ENCODE measurements at regions not wholly inside any gene's neighbourhood (a gene's known extent, or its start where the extent isn't known, plus 50 kb on each side); places are given as distances from the start of the nearest gene placed in this dataset.
A peak's percentile ranks its signal among the peaks of the same experiment; 100 is the strongest.
"Not testable (repeated sequence)": the region's sequence is repeated elsewhere in the genome, so short reads cannot be mapped to it uniquely, and the experiment has no call there.

DNA sequence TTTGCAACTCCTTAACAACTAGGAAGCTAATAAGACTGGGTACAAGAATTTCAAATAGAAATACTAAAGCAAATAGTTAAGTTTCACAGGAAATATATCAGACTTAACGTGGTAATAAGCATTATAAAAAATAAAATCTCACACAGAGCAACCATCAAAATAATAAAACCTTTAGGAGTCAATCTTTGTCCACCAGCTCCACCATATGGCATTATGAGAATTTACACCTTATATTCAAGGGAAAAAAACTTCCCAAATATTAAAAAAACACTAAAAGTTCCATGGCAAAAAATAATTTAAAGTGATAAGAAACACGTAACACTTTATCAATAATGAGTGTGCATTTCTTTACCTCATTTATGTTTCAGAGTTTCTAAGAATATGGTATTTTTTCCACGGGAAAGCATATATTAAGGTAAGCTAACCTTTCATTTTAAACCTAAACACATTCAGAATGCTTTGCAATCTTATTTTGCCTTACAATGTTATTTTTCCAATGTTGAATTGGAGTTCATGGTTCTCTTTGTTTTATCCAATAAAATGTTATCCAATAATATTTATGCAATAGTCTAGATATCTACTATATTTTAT lies 423.2 kb upstream of the SGCG start:
- peak; percentile 42 for DNase-seq (ENCODE audit: low spot score)

DNA sequence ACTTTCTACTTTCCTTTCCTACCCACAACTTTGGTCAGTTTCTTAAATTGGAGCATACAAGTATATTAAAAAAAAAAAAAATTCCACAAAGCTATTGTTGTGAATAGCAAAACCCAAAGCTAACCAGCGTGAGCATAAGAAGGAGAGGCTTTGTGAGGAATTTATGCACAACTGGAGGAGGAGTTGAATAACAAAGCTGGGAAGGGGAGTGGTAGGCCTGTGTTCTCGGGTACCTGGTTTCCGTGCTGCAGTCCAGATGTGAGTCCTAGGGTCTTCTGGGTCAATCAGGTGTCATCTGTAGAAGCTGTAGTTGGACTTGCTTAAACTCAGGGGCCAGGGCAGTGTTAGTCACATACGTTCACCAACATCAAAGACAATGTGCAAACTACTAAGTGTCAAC lies 422.5 kb upstream of the SGCG start:
- DNase-seq (ENCODE audit: low spot score): no peak

DNA sequence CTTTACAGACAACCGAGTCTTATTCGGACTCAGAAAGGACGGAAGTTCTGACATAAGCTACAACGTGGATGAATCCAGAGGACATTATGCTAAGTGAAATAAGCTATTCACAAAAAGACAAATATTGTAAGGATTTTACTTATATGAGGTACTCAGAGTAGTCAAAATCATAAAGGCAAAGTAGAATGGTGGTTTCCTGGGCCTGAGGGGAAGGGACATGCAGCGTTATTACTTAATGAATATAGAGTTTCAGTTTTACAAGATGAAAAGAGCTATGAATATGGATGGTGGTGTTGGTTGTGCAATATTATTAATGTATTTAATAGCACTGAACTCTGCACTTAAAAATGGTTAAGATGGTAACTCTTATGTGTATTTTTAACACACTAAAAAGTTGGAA lies 419.1 kb upstream of the SGCG start:
- DNase-seq (ENCODE audit: low spot score): no peak

DNA sequence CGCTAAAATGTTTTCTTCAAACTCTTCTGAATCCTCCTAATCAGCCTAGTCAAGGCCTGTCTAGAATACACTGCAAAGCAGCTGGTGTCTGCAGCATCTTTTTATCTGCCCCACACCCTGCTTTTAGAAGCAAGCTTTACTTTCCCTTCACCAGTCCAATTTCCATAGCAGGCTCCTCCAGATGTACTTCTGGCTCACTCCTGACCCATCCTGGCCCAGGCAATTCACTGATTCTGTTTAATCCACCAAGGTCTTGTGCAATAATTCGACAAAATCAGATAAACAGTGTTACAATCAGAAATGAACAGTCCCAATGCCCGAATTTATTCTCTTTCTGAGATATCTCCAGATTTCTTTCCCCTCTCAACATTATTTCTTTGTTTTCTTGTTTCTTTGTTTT lies 415.2 kb upstream of the SGCG start:
- no peak for DNase-seq (ENCODE audit: low spot score)

DNA sequence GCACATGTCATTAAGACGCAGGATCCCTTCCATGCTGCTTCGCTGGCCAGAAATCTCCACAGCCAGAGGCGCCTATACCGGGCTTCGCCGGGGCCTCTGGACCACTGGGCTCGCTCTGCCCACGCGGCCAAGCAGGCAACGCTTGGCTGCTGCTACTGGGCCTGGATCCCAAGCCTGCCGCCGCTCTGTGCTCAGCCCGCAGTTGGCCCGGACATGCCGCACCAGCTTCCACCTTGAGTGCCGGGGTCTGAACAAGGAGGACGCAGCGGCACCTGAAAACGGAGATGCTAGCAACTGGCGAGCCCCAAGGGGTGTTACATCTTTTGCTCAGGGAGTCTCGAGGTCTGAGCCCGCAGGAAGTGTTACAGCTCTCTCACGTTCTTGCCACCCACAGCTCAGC lies 409.9 kb upstream of the SGCG start:
- DNase-seq (ENCODE audit: low spot score): no peak

DNA sequence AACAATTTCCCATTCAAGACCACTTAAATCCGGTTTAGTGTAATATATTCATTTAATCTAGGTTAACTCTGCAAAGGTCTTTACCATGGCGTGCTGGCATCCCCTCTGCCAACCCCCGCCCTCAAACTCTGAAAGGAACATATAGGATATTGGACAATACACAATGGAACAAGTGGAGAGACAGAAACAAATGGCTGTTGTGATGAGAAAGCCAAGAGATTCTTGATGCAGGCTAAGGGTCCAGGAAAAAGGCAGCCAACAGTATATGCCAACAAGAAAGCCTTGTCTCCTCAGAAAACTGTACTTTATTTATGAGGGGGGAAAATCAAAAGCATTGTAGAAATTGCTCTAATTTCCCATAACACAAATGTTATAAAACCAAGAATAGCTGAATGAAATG lies 407.3 kb upstream of the SGCG start:
- no peak for DNase-seq (ENCODE audit: low spot score)

DNA sequence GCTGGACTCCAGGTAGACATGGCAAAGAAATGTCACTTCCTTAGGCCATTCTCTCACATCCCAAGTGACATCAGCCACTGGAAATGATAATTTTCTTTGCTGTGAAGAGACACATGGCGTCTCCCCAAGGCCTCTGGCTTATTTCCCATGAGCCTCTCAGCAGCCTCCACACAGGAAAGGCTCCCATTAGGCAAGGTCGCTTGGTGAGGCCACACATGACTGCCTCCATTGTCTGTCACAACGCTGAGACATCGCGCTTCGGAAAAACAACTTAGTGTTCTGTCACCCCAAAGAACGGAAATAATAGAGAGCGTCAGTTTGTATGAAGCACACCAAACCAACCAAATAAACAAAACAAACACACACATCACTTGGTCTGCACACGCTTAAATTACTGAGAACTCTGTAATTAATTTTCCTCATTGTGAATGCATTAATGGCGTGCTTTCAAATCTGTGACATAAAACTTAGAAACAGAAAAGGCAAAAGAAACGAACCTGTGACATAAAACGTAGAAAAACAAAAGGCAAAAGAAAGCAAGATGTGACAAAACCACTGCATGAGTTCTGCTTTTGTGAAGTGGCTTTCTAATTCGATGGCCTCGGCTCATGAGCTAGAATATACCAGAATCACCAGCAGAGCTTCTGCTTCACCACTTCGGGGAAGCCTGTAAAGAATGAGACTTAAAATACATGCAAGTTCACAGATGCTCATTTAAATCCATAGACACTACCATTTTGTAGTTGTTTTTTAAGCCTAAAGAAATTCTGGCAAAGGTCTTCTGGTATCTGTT lies 404.2 kb upstream of the SGCG start:
- DNase-seq (ENCODE audit: low spot score): no peak

DNA sequence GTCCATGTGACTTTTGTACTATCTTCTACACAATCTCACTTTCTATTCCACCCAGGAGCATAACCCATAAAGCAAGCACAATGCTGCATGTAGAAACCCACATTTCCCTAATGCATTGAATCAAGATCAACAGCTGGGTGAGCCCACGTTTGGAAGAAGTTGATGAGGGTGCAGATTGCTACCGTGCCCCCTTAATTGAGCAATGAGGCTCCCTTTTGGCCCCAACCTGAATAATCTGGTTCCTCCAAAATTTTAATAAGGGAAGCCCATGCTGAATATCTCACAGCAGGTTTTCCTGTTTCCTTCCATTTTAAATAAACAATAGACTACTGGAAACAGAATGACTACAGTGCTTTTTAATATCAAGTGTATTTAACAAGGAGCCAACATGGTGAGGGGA lies 403.6 kb upstream of the SGCG start:
- no peak for DNase-seq (ENCODE audit: low spot score)

DNA sequence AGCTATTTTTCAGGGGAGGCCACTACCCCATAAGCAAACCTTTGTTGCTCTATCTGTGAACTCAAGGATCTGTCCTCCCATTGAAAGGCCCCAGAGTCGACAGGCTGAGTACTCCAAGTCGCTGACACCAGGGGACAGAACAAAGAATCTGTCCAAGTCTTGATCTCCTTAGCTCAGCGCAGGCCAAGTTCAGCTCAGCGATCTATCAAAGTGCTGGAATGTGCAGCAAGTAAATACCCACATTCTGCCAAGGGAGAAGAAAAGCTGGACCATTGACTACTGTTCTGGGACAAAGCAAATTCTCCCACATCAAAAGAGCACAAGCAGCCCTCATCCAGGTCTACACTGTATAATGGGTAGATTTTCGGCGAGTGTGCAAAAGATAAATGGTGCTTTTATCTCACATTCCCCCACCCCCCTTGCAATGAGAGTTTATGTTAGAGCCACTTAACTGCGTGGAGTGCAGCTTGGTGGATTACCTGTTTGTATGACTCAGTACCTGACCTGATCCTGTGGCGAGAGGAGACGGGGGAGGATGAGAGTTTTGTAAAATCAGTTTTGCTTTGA lies 391.7 kb upstream of the SGCG start:
- no peak for DNase-seq (ENCODE audit: low spot score)

DNA sequence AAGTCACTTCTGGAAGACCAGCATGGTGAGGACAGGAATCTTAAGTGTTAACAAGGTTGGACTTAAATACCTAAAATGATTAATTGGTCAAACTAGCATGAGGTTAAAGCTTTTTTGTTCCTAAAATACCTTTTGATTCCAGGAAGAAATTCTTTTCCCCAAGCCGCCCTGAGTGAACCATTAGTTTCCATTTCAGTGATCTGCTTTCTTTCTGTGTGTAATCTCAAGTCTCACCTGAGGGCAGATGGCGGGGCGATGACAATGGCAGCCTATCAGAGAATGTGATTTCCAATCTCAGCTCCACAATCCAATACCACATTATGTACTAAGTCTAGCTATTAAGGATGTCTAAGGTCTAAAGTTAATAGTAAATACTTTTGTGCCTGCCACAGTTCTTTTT lies 390.9 kb upstream of the SGCG start:
- no peak for DNase-seq (ENCODE audit: low spot score)

DNA sequence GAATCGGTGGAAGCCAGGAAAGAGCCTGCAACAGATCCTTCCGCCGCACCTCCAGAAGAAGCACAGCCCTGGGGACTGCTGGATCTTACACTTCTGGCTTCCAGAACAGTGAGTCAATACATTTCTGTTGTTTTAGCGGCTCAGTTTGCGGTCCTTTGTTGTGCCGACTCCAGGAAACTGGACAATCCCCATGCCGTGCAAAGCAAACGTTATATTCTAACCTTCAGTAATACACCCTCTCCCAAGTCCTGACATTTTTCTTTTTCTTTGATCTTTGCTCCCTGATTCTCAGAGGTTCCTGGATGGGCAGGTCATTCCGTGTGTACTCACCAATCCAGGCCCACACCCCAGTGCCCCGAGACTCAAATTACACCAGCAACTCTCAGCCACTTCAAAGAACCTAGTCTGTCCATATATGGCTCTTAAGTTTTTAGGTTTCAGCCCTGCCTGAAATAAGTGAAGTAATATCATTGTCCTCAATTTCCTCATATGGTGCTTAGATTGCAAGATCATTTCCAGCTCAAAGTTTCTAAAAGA lies 387.1 kb upstream of the SGCG start:
- no peak for DNase-seq (ENCODE audit: low spot score)

DNA sequence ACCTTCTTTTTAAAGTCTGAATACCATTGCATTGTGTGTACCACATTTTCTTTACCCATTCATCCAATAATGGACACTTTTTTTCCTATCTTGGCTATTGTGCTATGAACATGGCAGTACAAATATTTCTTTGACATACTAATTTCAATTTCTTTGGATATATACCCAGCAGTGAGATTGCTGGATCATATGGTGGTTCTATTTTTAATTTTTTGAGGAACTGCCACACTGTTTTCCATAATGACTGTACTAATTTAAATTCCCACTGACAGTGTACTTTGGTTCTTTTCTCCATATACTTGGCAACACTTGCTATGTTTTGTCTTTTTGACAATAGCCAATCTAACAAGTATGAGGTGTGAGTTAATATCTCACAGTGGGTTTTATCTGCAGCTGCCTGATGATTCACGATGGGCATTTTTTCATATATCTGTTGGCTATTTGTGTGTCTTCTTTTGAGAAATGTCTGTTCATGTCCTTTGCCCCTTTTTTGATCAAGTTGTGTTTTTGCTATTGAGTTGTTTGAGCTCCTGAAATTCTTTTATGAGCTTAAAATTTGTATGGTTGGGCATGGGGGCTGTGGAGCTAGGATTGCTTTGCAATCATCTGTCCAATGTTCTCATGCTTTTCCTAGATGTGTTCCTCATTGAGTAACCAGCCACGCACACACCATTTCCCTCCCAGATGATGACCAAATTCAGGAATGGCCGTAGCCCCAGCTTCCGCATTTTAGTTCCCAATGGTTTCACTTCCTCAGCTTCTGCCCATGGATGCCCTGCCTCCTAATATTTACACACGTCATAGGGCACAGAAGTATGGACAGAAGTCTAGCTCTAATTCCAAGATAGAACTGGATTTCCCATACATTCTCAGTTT lies 380.0 kb upstream of the SGCG start:
- peak; percentile 10 for DNase-seq (ENCODE audit: low spot score)

DNA sequence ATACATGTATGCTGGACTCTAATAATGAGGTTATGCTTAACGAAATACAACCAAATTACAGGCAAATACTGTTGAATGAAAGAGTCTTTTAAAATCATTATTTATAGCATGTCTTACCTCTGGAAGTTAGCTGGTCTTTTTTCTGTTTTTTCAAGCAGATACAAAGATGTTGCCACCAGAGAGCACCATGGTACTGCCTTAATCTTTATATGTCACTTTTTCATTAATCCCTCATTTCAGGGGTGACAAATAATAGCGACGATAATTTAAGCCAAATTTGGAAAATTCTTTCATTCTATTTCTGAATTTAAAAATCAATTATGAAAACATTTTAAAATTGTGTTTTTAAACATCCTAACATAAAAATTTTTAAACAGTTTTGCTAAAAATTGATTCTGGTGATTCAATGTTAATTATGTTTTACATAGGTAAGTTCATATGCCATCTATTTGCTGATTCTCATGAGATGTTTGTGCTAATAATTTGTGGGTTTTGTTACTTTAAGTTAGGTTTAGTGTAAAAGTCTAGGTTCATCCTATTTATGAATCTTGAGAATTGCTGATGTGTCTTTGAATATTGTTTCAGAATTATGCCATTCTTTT lies 379.3 kb upstream of the SGCG start:
- DNase-seq (ENCODE audit: low spot score): peak; percentile 15

DNA sequence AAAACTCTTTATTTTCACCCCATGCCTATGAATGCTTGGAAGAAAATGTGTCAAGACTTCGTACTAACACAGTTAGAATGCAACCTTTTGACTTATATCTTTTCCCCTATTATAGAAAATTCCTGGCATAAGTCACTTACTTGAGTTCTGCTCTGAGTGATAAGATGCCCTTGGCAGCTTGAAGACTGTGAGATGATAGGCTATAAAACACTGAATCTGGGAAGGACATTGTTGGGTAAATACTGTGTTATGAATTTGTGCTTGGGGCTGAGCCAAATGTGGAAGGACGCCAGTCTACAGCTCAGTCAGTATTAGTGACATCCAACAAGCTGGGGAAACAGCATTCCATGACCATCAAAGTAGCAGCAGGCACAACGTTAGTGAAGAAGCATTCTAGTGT lies 368.0 kb upstream of the SGCG start:
- DNase-seq (ENCODE audit: low spot score): no peak

DNA sequence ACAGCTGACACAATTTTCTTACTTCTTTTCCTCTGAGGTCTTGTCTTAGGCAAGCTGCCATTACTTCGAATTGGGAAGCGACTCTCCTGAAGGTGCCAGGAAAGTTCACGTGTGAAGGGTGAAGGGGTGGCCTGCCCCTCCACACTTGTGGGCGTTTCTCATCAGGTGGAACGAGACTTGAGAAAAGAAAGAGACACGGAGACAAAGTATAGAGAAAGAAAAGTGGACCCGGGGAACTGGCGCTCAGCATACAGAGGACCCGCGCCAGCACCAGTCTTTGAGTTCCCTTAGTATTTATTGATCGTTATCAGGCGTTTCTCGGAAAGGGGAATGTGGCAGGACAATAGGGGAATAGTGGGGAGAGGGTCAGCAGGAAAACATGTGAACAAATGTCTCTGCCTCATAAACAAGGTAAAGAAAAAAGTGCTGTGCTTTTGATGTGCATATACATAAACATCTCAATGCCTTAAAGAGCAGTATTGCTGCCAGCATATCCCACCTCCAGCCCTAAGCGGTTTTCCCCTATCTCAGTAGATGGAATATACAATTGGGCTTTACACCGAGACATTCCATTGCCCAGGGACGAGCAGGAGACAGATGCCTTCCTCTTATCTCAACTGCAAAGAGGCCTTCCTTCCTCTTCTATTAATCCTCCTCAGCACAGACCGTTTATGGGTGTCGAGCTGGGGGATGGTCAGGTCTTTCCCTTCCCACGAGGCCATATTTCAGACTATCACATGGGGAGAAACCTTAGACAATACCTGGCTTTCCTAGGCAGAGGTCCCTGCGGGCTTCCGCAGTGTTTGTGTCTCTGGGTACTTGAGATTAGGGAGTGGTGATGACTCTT lies 367.0 kb upstream of the SGCG start:
- DNase-seq (ENCODE audit: low spot score): not testable (repeated sequence)

DNA sequence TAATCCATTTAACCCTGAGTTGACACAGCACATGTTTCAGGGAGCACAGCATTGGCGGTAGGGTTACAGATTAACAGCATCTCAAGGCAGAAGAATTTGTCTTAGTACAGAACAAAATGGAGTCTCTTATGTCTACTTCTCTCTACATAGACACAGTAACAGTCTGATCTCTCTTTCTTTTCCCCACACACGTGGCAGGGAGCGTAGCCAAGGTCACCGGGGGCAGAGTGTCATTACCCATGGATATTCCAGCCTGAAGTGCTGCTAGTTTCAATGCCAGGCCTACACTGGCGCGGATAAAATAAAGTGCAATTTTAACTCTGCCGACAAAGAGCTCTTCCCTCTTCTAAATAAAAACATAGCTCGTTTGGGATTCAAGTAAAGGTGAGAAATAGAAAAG lies 366.3 kb upstream of the SGCG start:
- not testable (repeated sequence) for DNase-seq (ENCODE audit: low spot score)

DNA sequence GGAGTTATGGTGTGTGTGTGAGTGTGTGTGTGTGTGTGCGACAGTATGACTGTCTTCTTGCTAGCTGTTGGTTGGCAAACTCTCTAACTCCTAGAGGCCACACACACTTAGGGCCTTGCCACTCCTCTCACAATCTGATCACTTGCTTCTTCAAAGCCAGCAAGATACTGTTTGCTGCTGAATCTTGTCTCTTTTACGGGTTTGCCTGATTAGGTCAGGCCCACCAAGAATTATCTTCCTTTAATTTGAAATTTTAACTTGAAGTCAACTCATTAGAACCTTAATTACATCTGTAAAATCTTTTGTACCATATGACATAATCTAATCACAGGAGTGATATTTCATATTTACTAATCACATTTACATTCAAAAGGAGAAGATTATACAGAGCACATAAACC lies 359.2 kb upstream of the SGCG start:
- DNase-seq (ENCODE audit: low spot score): no peak

DNA sequence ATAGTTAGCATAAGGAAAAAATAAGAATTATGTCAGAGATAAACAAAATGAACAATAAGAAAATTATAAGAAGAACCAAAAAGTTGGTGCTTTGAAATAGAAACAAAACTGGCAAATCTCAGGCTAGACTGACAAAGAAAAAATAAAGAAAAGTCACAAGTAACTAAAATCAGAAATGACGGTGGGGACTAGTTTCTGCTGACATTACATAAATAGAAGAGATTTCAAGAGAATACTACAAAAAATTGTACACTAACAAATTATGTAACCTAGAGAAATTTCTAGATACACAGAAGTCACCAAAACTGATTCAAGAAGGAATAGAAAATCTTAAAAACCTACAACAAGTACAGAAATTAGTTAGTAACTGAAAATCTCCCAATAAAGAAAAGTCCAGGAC lies 355.6 kb upstream of the SGCG start:
- no peak for DNase-seq (ENCODE audit: low spot score)

DNA sequence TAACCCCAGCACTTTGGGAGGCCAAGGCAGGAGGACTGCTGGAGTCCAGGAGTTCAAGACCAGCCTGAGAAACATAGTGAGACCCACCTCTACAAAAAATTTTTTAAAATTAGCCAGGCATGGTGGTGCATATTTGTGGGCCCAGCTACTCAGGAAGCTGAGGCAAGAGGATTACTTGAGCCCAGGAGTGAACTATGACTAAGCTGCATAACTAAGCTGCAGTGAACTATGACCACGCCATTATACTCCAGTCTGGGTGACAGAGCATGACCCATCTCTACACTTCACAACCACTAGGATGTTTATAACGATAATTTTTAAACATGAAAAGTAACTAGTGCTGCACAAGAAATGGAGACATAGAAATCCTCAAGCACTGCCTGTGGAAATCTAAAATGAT lies 352.7 kb upstream of the SGCG start:
- DNase-seq (ENCODE audit: low spot score): no peak

DNA sequence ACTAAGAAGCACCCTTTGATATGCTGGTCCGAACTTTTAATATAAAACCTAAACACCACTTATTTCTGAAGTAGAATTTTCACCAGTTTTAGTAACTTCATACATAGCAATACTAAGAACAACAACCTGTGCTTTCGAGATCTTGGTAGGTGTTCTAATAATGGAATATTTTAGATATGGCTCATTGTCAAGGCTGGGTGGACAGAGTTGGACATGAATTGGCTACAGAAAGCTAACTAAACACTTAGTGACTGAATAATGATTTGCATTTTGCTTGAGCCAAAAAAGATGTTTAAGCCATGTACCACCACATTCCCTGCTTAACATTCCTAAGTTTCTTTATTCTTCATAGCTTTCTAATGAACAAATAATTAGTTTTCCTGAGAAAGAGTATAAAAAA lies 344.3 kb upstream of the SGCG start:
- DNase-seq (ENCODE audit: low spot score): no peak

DNA sequence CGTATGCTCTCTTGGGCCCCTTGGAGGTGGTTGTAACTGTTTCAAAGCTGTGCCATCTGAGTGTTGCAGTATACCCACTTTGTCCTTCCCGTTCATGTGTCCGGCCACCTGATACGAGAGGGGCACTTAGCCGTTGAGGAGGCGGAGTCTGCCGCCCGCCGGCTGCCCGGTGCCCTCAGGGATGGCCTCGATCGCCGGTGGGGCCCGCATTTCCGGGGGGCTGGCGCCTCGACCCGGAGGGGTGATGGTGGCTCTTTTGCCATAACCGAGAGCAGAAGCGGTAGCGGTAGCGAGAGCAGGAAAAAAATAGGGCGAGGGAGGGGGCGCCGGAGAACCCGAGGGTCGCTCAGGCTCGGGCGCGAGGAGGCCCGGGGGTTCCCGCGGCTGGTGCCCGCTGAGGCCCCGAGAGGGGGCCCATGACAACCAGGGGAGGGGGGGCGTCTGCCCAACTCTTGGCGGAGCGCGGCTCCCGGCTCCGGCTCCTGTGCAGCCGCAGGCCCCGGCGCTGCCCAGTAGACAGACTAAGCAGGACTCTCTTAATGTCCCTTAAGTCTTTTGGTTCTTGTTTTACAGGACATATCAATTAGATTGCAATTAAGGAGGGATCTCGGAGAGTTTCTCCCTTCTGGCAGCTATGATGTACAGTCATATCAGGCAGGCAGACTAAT lies 342.7 kb upstream of the SGCG start:
- DNase-seq (ENCODE audit: low spot score): peak; percentile 22
